Astrocyte of the cerebellum (primary cell): ENCODE measurements at regions not wholly inside any gene's neighbourhood (a gene's known extent, or its start where the extent isn't known, plus 50 kb on each side); places are given as distances from the start of the nearest gene placed in this dataset.
A peak's percentile ranks its signal among the peaks of the same experiment; 100 is the strongest.

ENCODE experiments used
- DNase-seq: peaks from one replicate; pipeline ENCODE4 v3.0.0-alpha.2; 2011; ENCODE audit warnings: low read depth
- H3K4me3 ChIP-seq: 2 replicates; pipeline ENCODE4 v1.5.1; 2011; ENCODE audit warnings: mild to moderate bottlenecking, low read depth, low read length, moderate library complexity
- CTCF ChIP-seq: IDR thresholded peaks from 2 replicates; pipeline ENCODE4 v1.5.1; 2012; ENCODE audit warnings: low read length, low read depth, moderate library complexity, mild to moderate bottlenecking; ENCODE audit errors: missing control alignments
- in situ Hi-C: cut with HindIII; loops from 2 replicates; pipeline ENCODE4 v1.10.0; 2017; ENCODE audit warnings: low sequenced_read_pairs

DNA sequence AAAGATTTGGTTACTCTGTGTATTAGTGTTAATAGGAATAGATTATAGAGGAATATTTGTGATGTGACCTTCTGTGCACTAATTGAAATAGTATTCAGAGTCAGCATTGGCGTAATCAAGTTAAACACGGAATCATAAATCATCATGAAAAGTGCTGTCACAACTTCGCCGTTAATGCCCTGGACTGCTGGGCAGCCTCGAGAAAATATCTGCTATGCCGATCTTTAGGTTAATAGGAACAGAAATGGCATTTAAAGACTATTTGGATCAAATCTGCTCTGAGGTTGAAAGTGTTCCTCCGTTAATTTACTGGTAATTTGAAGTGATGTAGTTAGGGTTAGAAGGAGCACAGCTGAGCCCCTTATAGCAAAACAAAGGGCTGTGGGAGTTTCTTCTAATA lies 219.0 kb downstream of the MZT1 start:
- no peak for TF ChIP-seq CTCF
- in situ Hi-C loops, result no loop called here
- no peak for DNase-seq
- H3K4me3 ChIP-seq, result no peak overlapping the region

GRCh38 chr13:72507416-72508199 lies 219.8 kb downstream of the MZT1 start:
- TF ChIP-seq CTCF, result no peak
- H3K4me3 ChIP-seq, result no peak overlapping the region
- DNase-seq, result no peak
- in situ Hi-C loops, result no loop called here

GRCh38 chr13:72506706-72507105 lies 220.7 kb downstream of the MZT1 start:
- no peak for TF ChIP-seq CTCF
- in situ Hi-C loops, result no loop called here
- no peak overlapping the region for H3K4me3 ChIP-seq
- DNase-seq, result no peak

DNA sequence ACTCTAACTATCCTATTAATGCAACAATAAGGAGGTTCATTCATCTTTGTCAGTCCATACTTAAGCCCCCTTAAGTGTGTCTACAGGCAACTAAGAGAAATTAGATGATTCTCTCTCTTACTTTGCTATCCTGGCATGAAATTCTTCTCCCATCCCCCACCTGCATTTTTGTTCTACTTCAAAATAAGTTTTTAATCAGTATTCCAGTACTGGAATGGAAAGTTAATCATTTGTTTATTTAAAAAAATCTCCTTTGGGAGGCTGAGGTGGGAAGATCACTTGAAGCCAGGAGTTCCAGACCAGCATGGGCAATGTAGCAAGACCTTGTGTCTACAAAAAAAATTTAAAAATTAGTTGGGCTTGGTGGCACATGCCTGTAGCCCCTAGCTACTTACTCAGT lies 222.1 kb downstream of the MZT1 start:
- H3K4me3 ChIP-seq, result no peak overlapping the region
- in situ Hi-C loops, result no loop called here
- no peak for TF ChIP-seq CTCF
- no peak for DNase-seq

DNA sequence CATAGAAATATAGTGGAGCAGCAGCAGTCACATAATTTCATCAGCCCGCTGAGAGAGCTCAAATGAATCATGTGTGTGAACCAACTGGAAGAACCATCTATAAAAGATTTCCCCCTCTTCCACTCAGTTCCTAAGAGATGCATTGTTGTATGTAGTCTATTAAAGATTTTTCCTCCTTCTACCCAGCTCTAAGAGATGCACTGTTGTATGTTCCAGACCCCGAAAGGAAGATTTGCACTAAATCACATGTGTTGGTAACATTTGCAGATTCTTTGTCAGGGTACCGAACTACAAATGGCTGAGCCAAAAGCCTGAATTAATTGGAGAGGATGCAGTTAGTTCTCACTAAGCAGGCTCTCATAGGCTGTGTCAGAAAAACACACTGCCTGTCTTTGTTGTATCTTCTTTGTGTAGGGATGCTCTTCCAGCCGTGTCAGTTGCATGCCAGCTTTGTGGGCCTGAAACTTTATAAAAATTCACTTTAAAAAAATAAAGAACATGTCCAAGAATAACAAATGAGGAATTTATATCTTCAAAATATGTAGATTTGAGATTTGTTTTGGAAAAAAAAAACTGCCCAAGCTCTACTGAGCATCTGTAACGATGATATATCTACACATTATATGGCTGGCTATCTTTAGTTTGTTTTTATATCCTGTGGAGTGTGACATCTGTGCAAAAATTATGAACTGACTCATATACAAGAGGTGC lies 223.1 kb downstream of the MZT1 start:
- DNase-seq, result peak; percentile 38
- H3K4me3 ChIP-seq, result no peak overlapping the region
- in situ Hi-C loops, result no loop called here
- no peak for TF ChIP-seq CTCF

- in situ Hi-C loops, result no loop called here
- DNase-seq, result no peak
- no peak overlapping the region for H3K4me3 ChIP-seq
- no peak for TF ChIP-seq CTCF
Observed at GRCh38 chr13:72500851-72501250, 226.6 kb downstream of the MZT1 start.
